Right forelimb (tissue), 1 donor: ENCODE measurements at regions not wholly inside any gene's neighbourhood (a gene's known extent, or its start where the extent isn't known, plus 50 kb on each side); places are given as distances from the start of the nearest gene placed in this dataset.

Experiments used
- DNase-seq: peaks from one replicate; pipeline ENCODE4 v3.0.0-alpha.2; 2018

GRCh38 chr14:86541972-86542371 is 1012.0 kb downstream of the FLRT2 start:
- no peak for DNase-seq

DNA sequence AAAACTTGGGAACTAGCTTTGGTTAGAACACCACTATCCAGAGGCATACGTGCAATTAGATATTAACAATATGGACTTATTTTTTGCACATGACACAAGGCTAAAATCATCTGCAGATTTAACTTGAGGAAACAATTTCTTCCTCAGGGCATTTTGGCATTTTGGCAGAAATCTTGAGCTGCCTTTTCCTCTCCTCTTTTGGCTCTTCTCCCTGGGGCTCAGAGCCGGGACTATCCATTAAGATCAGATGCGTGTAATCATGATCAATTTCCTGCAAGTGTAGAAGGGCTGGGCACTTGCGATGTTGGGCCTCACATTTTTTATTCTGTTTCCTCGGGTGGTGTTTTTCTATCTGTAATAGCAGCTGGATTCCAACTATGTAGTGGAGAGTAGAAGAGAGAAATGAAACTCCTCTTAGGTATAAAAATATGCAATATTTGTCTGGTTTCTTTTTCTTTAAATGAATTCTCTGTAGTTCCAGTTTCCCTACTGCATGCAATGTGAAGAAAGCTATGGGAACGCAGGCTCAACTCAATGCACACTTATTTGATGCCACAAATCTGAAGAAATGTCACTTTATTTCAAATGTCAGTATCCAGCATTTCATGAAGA is 1010.8 kb downstream of the FLRT2 start:
- DNase-seq = no peak

DNA sequence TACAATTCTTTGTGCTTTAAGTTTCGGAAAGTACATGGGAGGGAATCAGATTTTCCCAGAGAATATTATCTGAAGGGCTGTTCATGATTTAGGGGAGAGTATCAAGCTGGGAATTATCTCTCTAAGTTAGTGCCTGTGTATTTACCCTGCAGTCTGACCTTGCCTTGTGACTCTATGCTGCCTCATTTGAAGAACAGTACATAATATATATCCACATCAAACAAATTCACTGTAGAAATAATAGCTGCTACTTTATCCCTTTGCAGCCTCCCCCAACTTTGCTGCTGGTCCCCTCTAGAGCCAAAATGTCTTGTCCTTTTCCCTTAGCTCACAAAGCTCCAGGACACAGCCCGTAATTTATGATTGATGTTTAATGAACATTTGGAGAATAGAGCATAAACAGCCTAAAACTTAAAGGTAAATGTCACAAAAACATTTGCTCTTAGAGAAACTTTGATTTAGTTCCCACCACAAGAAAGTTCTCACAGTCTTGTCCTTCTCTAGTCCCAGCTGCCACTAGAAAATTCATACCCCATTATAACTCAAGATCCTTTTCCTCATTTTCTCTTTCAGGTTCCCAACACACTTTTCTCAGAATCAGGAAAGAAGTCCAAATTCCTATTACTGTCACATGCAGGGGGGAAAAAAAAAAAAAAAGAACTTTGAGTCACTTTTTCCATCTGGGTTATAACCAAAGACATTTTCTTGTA is 1009.6 kb downstream of the FLRT2 start:
- DNase-seq = no peak

DNA sequence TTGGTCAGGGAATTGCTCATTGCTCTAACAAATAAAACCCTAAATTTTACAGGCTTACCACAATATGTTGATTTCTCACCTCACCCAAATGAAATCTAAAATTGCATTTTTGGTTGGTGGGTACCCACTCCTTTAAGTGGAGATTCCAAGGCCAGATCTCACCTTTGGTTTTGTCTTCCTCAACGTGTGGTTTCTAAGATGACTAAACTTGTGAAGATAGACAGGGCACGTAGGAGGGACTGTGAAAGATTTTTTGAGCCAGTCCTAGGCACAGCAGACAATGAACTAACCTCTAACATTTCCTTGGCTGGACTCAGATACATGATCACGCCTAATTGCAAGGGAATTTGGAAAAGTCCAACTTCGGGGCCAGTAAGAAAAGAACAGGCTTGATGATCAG is 1003.9 kb downstream of the FLRT2 start:
- no peak for DNase-seq

DNA sequence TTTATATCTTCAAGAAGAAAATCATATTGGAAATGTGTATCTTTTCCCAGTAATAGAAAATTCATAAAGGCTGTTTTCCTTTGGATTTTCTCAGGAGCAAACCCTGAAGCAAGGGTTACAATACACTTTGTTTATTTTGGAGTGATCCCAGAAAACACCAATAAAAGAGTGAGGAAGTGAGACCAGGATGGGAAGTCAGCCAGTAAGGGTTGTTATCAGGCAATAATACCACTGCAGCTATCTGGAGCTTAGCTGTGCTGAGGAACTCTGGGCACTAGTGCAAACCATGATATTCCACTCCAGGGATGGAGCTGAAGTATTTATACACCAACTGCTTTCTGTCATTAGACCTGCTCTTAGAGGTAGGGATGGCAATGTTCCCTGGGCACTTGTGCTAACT is 1002.3 kb downstream of the FLRT2 start:
- no peak for DNase-seq

- DNase-seq = no peak
Measured at GRCh38 chr14:86530457-86530856, 1000.5 kb downstream of the FLRT2 start.

- no peak for DNase-seq
Measured at GRCh38 chr14:86527312-86527711, 997.4 kb downstream of the FLRT2 start.

GRCh38 chr14:86525673-86526072 is 995.7 kb downstream of the FLRT2 start:
- DNase-seq = no peak

- DNase-seq = no peak
Measured at GRCh38 chr14:86521843-86522242, 991.9 kb downstream of the FLRT2 start.

- DNase-seq = no peak
Measured at GRCh38 chr14:86521031-86521730, 991.2 kb downstream of the FLRT2 start.

DNA sequence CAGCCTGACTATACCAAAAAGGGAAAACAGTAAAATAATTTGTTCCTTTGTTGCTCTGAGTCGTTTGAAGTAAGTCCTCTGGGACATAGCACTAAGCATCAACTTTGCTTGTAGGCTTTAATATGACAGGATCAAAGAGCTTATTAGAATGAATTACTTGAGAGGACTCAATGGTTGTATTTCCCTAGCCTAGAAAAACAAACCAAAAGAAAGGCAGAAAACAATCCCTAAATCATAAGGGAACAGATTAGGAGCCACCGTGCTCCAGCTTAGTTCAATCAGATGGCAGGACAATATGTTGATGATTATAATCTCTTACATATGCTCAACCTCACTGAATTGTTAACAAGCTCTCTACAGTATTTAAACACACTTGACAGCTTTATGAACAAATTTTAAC is 988.4 kb downstream of the FLRT2 start:
- no peak for DNase-seq

- no peak for DNase-seq
Measured at GRCh38 chr14:86515195-86515594, 985.3 kb downstream of the FLRT2 start.

DNA sequence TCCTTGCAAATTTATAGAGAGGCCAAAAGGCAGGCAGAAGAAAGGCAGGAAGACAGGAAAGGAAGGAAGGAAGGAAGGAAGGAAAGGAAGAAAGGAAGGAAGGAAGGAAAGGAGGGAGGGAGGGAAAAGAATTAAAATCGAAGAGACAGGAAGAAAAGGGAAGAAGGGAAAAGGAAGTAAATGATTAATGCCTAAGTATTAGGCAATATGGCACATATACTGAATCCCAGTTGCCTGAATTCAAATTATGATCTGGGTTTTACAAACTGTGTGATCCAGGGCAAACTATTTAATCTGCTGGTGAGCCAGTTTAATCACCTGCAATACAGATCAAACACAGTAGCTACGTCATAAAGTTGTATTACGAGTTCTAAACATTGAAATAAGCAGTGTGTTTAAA is 983.6 kb downstream of the FLRT2 start:
- no peak for DNase-seq

- DNase-seq = no peak
Measured at GRCh38 chr14:86513056-86513455, 983.1 kb downstream of the FLRT2 start.

DNA sequence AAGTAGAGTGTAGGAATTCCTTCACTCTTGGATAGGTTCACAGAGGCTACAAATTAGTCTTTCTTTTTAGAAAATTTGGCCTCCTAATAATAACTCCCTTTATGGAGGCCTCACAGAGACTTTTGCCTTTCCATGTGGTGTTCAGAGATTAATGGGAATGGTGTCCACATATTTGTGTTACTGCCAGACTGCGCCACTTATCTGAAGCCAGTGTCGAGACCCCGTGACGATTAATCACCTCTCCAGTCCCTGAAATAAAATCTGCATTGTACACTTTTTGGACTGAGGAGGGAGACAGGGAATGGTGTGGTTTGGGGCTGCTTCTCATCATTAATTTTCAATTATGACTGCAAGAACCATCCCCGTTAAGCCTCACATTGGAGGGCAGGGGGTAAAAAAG is 980.5 kb downstream of the FLRT2 start:
- no peak for DNase-seq

GRCh38 chr14:86505808-86506207 is 975.9 kb downstream of the FLRT2 start:
- no peak for DNase-seq

DNA sequence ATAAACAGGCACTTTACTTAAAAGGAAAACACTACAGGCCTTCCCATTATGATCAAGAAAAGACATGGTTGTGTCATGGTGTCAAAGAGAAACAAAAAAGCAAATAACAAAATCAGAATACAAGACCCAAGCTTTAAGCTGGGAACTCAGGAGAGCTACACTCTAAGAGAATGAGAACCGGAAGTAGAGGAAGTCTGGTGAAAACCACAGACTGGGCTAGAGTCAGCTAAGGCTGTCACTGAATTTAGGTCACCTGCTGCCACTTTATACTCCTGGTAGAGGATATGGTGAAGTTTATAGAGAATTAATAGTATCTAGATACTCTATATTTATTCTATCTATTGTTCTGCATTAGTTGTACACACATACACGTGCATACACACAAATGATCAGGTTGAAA is 971.7 kb downstream of the FLRT2 start:
- DNase-seq = no peak

GRCh38 chr14:86491743-86492142 is 961.8 kb downstream of the FLRT2 start:
- DNase-seq = no peak

DNA sequence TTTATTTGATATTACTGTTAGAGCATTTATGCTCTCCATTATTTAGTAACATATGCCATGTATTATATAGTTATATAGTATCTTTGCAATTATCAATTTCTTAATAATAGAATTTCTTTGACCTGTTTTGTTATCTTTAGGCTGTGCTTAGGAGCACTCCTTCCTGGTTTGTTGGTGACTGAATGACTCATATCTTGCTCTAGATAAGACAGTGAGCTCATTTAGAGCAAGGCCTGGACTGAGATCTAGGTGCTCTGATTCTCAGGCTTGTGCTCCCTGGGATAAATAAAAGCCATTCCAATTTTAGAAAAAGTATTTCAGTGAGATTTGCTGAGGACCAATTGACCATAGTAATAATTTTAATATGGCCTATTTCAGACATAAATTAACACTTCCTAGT is 951.2 kb downstream of the FLRT2 start:
- no peak for DNase-seq

GRCh38 chr14:86464341-86464740 is 934.4 kb downstream of the FLRT2 start:
- no peak for DNase-seq

- no peak for DNase-seq
Measured at GRCh38 chr14:86462193-86462753, 932.3 kb downstream of the FLRT2 start.

- DNase-seq = no peak
Measured at GRCh38 chr14:86457481-86458135, 927.7 kb downstream of the FLRT2 start.

DNA sequence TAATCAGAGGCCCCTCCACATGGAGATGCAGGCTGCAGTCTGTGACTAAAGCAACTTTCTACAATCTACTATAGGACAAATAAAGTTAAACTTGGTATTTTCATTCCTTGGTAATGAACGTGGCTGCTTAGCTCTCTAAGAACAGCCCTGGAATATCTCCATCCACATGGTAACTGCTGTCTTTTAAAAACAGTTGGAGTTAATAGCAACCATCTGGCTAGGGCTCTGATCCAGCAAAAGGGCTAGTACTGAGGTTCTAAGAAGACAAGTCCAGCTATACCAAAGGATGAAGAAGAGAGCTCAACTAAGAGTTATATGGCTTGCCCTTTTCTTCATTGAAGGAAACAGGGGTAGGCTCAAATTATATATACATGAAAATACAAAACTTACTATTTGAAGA is 920.1 kb downstream of the FLRT2 start:
- no peak for DNase-seq
